ENCODE measurements at regions not wholly inside any gene's neighbourhood (a gene's known extent, or its start where the extent isn't known, plus 50 kb on each side); places are given as distances from the start of the nearest gene placed in this dataset.
A peak's percentile ranks its signal among the peaks of the same experiment; 100 is the strongest.

DNA sequence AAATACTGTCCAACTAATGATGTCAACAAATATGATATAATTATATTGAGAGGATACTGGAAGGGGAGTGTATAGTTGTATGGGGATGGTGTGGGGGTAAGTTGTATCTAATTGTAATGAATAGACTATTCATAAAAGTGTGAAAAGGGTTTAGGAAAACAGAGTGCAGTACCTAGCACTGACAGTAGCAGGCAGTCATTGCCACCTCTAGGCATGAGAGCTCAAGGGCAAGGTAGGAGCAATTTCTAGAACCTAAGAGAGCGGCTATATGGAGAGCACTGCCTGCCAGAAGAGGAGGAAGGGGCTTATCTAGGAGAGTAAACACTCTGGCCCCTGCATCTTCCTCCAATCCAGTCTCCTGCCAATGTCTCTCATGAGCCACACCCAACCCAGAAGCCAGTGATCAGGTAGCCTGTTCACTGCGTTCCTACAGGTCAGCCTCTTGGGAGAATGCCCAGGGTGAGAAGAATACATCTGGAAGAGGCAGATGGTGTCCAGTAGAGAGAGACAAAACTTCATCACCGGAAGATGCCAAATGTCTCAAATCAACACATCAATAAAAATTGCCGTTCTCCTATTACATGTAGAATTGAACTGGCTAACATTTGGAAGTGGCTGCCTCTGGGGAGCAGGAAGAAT lies 200.0 kb downstream of the LY86 start:
- TF ChIP-seq, protein P1, sequence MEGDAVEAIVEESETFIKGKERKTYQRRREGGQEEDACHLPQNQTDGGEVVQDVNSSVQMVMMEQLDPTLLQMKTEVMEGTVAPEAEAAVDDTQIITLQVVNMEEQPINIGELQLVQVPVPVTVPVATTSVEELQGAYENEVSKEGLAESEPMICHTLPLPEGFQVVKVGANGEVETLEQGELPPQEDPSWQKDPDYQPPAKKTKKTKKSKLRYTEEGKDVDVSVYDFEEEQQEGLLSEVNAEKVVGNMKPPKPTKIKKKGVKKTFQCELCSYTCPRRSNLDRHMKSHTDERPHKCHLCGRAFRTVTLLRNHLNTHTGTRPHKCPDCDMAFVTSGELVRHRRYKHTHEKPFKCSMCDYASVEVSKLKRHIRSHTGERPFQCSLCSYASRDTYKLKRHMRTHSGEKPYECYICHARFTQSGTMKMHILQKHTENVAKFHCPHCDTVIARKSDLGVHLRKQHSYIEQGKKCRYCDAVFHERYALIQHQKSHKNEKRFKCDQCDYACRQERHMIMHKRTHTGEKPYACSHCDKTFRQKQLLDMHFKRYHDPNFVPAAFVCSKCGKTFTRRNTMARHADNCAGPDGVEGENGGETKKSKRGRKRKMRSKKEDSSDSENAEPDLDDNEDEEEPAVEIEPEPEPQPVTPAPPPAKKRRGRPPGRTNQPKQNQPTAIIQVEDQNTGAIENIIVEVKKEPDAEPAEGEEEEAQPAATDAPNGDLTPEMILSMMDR (IDR thresholded peaks at IDR 0.05), result peak; percentile 58
- TF ChIP-seq ZFX (IDR thresholded peaks at IDR 0.05; ENCODE audit: borderline replicate concordance), result no peak

All from 22Rv1 (cell line).